HEK293 (cell line): ENCODE measurements at regions not wholly inside any gene's neighbourhood (a gene's known extent, or its start where the extent isn't known, plus 50 kb on each side); places are given as distances from the start of the nearest gene placed in this dataset.
"Not testable (repeated sequence)": the region's sequence is repeated elsewhere in the genome, so short reads cannot be mapped to it uniquely, and the experiment has no call there.

Source experiments
- CTCF ChIA-PET: fragments of 350-600 bp; formaldehyde crosslinking; extraction: SDS; loops from one replicate; lab custom pipeline; 2021; ENCODE audit warnings: antibody characterized with exemption; lab: Yijun Ruan, JAX
- POLR2A ChIA-PET: fragments of 300-600 bp; formaldehyde crosslinking; extraction: SDS; loops from one replicate; lab custom pipeline; 2020; ENCODE audit warnings: antibody characterized with exemption, inconsistent platforms; lab: Yijun Ruan, JAX
- H3K27ac ChIP-seq: fragments of 200-500 bp; sonication (Bioruptor generic); 2 replicates; pipeline ENCODE4 v1.5.1; 2014; ENCODE audit warnings: low read depth, low read length, control low read depth, inconsistent platforms; ENCODE audit errors: extremely low read depth
- H3K36me3 ChIP-seq, 2 experiments: fragments of 200-500 bp in 1 of 2; sonication (Bioruptor generic) in 1 of 2; 1 replicate in 1 of 2; 2 replicates in 1 of 2; pipeline ENCODE4 v1.5.1; 2014 to 2017; ENCODE audit warnings: inconsistent platforms in 2 of 2, low read length in 2 of 2; ENCODE audit not compliant: control insufficient read depth in 2 of 2, insufficient read depth in 1 of 2
- H3K4me1 ChIP-seq: fragments of 200-500 bp; sonication (Bioruptor generic); 2 replicates; pipeline ENCODE4 v1.5.1; 2014; ENCODE audit warnings: mild to moderate bottlenecking, low read length, inconsistent platforms; ENCODE audit not compliant: control insufficient read depth, insufficient read depth
- H3K4me3 ChIP-seq: 2 replicates; pipeline ENCODE4 v1.5.1; 2011; ENCODE audit warnings: low read depth, mild to moderate bottlenecking, control low read depth, low read length, moderate library complexity
- H3K9me3 ChIP-seq: fragments of 200-500 bp; sonication (Bioruptor generic); 2 replicates; pipeline ENCODE4 v1.5.1; 2014; ENCODE audit warnings: low read depth, low read length, inconsistent platforms; ENCODE audit not compliant: control insufficient read depth, insufficient read depth
- GFI1B ChIP-seq: fragments of 450-650 bp; formaldehyde crosslinking; IDR thresholded peaks from 2 replicates; pipeline ENCODE4 v1.5.1; 2016; ENCODE audit warnings: missing biosample characterization, missing genetic modification characterization
- SP7 ChIP-seq: fragments of 450-650 bp; formaldehyde crosslinking; IDR thresholded peaks from 2 replicates; pipeline ENCODE4 v1.5.1; 2016; ENCODE audit warnings: missing biosample characterization, missing genetic modification characterization
- ZNF223 ChIP-seq: fragments of 450-650 bp; formaldehyde crosslinking; IDR thresholded peaks from 2 replicates; pipeline ENCODE4 v1.5.1; 2016; ENCODE audit warnings: missing biosample characterization, missing genetic modification characterization
- ZNF302 ChIP-seq: fragments of 450-650 bp; formaldehyde crosslinking; IDR thresholded peaks from 2 replicates; pipeline ENCODE4 v1.5.1; 2016; ENCODE audit warnings: missing biosample characterization, missing genetic modification characterization, low read depth
- ZNF341 ChIP-seq: fragments of 450-650 bp; formaldehyde crosslinking; IDR thresholded peaks from 2 replicates; pipeline ENCODE4; 2016; ENCODE audit warnings: low read depth, missing biosample characterization, missing genetic modification characterization
- ZNF366 ChIP-seq: fragments of 450-650 bp; formaldehyde crosslinking; conservative IDR thresholded peaks from 2 replicates; pipeline ENCODE4 v1.5.1; 2016; ENCODE audit warnings: missing biosample characterization, missing genetic modification characterization
- ZNF37A ChIP-seq: fragments of 450-650 bp; IDR thresholded peaks from 2 replicates; pipeline ENCODE4 v1.5.1; 2018; ENCODE audit warnings: missing biosample characterization, missing genetic modification characterization
- ZNF48 ChIP-seq: fragments of 450-650 bp; formaldehyde crosslinking; IDR thresholded peaks from 2 replicates; pipeline ENCODE4 v1.5.1; 2016; ENCODE audit warnings: missing biosample characterization, missing genetic modification characterization
- ZNF548 ChIP-seq: fragments of 450-650 bp; formaldehyde crosslinking; IDR thresholded peaks from 2 replicates; pipeline ENCODE4 v1.5.1; 2016; ENCODE audit warnings: missing biosample characterization, missing genetic modification characterization
- ZNF549 ChIP-seq: fragments of 450-650 bp; IDR thresholded peaks from 2 replicates; pipeline ENCODE4 v1.5.1; 2018; ENCODE audit warnings: missing biosample characterization, missing genetic modification characterization, mild to moderate bottlenecking, inconsistent platforms, moderate library complexity
- ZNF585B ChIP-seq: fragments of 450-650 bp; formaldehyde crosslinking; IDR thresholded peaks from 2 replicates; pipeline ENCODE4 v1.5.1; 2016; ENCODE audit warnings: missing biosample characterization, missing genetic modification characterization
- ZNF707 ChIP-seq: fragments of 450-650 bp; formaldehyde crosslinking; IDR thresholded peaks from 2 replicates; pipeline ENCODE4 v1.5.1; 2016; ENCODE audit warnings: missing biosample characterization, missing genetic modification characterization
- ZNF776 ChIP-seq: fragments of 450-650 bp; formaldehyde crosslinking; IDR thresholded peaks from 2 replicates; pipeline ENCODE4 v1.5.0; 2017; ENCODE audit warnings: missing biosample characterization, missing genetic modification characterization, borderline replicate concordance
- TF ChIP-seq, protein P1 (sequence below): fragments of 450-650 bp; formaldehyde crosslinking; IDR thresholded peaks from 2 replicates; pipeline ENCODE4 v1.5.1; 2016; ENCODE audit warnings: missing biosample characterization, missing genetic modification characterization
- TF ChIP-seq, protein P2 (sequence below): fragments of 450-650 bp; formaldehyde crosslinking; IDR thresholded peaks from 2 replicates; pipeline ENCODE4 v1.5.1; 2016; ENCODE audit warnings: missing biosample characterization, missing genetic modification characterization

DNA sequence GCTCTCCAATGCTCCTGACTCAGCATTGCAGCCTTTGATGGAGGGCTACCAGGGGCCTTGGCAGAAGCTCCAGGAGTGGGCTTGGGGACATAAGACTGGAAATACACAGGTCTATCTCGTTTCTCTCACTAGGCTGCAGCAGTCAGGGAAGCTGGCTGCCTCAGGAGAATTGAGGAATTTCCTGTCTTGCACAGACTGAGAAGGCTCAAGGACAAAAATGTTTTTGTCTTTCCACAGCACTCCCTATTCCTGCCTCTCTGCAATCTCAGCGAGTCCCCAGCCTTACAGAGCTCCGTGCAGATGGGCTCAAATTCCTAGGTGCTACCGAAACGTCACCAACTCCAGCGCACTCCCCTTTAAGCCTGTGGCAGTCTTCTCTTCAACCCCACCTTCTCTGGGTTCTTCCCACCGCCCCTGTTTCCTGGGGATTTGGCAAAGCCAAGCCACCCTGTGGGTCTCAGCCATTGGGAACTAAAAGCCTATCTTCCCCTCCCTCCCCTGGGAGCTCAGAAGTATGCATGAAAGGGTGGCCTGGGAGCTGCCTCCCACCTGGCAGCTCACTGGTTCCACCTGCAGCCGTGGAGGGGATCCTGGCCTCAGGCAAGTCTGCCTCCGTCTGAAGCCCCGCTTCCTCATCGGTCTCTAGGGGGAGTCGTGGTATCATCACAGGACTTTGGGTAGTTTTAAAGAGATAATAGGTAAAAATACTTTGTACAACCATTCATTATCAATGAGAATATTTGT is 322.6 kb upstream of the FRG2C start (continued):
- TF ChIP-seq ZNF302 (no peak), ZNF549 (no peak), SP7 (tag by site-specific recombination) (no peak), ZNF37A (tag by site-specific recombination) (no peak)

DNA sequence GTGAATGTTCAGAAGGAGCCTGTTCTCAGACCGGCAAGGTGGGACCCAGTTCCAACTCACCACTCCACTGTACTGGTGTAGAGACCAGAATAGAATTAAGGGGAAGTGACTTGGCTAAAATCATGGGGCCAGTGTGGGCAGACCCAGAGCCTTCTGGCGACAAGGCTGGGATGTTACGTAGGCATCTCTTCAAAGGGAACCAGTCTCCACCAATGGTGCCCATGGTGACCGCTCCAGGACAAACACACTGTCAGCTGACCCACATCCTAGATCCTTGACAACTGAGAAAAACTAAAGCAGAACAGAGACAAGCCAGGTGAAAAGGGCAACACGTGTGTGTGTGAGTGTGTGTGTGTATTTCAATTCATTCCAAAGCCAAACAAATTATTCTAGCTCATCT is 321.7 kb upstream of the FRG2C start:
- POLR2A ChIA-PET, result no interaction called here
- CTCF ChIA-PET, result no interaction called here
- Histone ChIP-seq H3K36me3 (no peaks in the 10 kb centered on the region), H3K27ac (no peak overlapping the region), H3K4me3 (no peak overlapping the region), H3K4me1 (no peaks in the 10 kb centered on the region), H3K9me3 (no peaks in the 10 kb centered on the region)
- TF ChIP-seq ZNF707 (tag by site-specific recombination), result no peak
- no peak for TF ChIP-seq ZNF341 (tag by site-specific recombination)
- TF ChIP-seq ZNF585B, result no peak
- no peak for TF ChIP-seq ZNF548 (tag by site-specific recombination)
- no peak for TF ChIP-seq ZNF776 (tag by site-specific recombination)
- TF ChIP-seq ZNF366 (tag by site-specific recombination), result no peak
- TF ChIP-seq GFI1B, result no peak
- no peak for TF ChIP-seq ZNF48 (tag by site-specific recombination)
- TF ChIP-seq, protein P1, sequence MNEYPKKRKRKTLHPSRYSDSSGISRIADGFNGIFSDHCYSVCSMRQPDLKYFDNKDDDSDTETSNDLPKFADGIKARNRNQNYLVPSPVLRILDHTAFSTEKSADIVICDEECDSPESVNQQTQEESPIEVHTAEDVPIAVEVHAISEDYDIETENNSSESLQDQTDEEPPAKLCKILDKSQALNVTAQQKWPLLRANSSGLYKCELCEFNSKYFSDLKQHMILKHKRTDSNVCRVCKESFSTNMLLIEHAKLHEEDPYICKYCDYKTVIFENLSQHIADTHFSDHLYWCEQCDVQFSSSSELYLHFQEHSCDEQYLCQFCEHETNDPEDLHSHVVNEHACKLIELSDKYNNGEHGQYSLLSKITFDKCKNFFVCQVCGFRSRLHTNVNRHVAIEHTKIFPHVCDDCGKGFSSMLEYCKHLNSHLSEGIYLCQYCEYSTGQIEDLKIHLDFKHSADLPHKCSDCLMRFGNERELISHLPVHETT (tag by site-specific recombination), result no peak
- no peak for TF ChIP-seq ZNF223
- TF ChIP-seq, protein P2, sequence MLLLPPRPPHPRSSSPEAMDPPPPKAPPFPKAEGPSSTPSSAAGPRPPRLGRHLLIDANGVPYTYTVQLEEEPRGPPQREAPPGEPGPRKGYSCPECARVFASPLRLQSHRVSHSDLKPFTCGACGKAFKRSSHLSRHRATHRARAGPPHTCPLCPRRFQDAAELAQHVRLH, result no peak

DNA sequence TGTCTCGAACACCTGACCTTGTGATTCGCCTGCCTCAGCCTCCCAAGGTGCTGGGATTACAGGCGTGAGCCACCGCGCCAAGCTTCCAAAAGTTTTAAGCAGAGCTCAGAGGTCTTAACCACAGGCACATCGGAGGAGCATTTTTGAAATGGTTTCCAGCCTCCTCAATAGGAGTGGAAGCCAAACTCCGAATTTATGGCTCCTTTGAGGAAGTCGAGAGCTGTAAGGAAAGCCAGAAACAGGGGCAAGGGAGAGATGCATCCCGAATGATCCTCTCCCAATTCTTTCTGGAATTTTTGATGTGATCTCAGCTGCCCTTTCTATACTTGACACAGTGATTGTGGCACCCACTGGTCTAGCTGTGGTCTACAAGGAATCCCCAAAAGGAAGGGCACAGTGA is 313.6 kb upstream of the FRG2C start:
- POLR2A ChIA-PET, H3K4me3 ChIP-seq, H3K27ac ChIP-seq, H3K36me3 ChIP-seq, H3K4me1 ChIP-seq, H3K9me3 ChIP-seq, CTCF ChIA-PET: not testable (repeated sequence)

DNA sequence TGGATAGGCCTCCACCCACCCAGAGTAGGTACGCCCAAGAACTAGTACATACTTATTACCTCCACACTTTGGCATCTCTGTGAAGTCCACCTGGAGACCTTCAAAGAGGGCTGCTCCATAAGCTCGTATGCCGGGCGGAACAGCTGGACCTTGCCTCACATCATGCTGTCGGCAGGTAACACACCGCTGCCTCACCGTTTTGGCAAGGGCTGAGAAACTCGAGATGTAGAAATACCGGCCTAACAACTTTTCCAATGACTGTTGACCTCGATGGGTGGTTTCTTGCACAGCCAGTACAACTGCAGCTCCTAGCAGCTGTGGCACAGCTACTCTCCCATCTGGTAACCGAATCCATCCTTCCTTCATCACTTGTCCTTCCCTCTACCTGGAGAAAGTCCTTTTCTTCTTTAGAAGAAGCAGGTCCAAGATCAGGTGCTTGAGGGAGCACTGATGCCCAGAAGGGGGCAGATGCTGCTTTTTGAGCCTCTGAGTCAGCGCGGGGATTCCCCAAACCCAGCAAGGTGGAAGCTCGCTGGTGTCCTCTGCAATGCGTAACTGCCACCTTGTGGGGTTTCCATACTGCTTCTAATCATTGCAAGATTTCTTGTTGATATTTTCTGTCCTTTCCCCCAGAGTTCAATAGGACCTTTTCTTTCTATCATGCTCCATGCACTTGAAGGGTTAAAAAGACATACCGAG is 301.9 kb upstream of the FRG2C start:
- H3K27ac ChIP-seq, POLR2A ChIA-PET, H3K36me3 ChIP-seq, H3K4me1 ChIP-seq, H3K9me3 ChIP-seq, H3K4me3 ChIP-seq: not testable (repeated sequence)
- CTCF ChIA-PET, result interaction anchor here (0.7 kb wide), 1 partner anchor 31 kb away, joined by 3 read pairs; no protein-coding TSS in a partner anchor

DNA sequence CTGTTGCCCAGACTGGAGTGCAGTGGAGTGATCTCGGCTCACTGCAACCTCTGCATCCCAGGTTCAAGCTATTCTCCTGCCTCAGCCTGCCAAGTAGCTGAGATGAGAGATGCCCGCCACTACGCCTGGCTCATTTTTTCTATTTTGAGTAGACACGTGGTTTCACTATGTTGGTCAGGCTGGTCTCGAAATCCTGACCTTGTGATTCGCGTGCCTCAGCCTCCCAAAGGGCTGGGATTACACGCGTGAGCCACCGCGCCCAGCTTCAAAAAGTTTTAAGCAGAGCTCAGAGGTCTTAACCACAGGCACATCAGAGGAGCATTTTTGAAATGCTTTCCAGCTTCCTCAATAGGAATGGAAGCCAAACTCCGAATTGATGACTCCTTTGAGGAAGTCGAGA is 291.2 kb upstream of the FRG2C start:
- H3K27ac ChIP-seq, result not testable (repeated sequence)

DNA sequence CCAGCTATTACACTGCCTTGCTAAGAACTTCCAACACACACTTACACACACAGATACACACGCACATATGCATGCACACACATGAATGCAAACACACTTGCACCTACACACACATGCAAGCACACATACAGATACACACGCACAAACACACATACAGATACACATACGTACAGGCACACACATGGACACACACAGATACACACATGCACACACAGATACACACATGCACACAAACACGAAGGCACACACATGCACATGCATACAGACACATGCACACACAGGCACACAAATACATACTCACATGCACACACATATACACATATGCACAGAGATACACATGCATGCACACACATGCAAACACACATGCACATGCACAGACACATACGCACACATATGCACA is 284.3 kb upstream of the FRG2C start:
- H3K4me1 ChIP-seq, H3K36me3 ChIP-seq, H3K4me3 ChIP-seq, H3K27ac ChIP-seq, POLR2A ChIA-PET, H3K9me3 ChIP-seq, CTCF ChIA-PET: not testable (repeated sequence)

More for the DNA sequence above, 291.2 kb upstream of the FRG2C start:
- H3K9me3 ChIP-seq, H3K4me3 ChIP-seq, H3K4me1 ChIP-seq, POLR2A ChIA-PET, CTCF ChIA-PET, H3K36me3 ChIP-seq: not testable (repeated sequence)
